ENCODE measurements at regions not wholly inside any gene's neighbourhood (a gene's known extent, or its start where the extent isn't known, plus 50 kb on each side); places are given as distances from the start of the nearest gene placed in this dataset.

DNA sequence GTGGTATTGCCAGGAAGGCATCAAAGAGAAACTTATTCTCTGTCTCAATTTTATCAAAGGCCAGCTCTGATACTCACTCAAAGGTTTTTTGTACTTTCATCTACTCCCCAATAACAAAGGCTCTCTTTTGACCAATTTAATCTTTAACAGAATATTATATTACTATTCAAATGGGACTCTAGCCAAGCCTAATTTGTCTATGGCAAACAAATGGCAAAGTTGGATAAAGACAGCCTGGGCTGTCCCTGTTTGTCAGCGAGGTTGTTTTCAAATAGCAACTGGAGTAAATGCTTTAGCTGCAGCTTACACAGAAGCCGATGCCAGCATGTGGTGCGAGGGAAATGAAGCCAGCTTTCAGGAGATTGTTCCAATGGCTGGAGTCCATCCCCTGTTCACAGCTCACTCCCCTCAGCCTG, 80.1 kb upstream of the CTNNA2 start:
- Histone ChIP-seq H3K9me3 (no peaks in the 10 kb centered on the region), H3K4me3 (ENCODE audit: low read depth, low read length) (no peak overlapping the region), H3K36me3 (no peaks in the 10 kb centered on the region), H3K4me1 (no peaks in the 10 kb centered on the region), H3K27me3 (no peaks in the 10 kb centered on the region)
- no peak for DNase-seq
- no peak for TF ChIP-seq CTCF (IDR thresholded peaks at IDR 0.05; ENCODE audit: low read depth, low read length)

- Histone ChIP-seq H3K4me3 (ENCODE audit: low read depth, low read length) (no peak overlapping the region), H3K4me1 (no peaks in the 10 kb centered on the region), H3K36me3 (no peaks in the 10 kb centered on the region), H3K9me3 (no peaks in the 10 kb centered on the region), H3K27me3 (no peaks in the 10 kb centered on the region)
- TF ChIP-seq CTCF (IDR thresholded peaks at IDR 0.05; ENCODE audit: low read depth, low read length) = no peak
- no peak for DNase-seq
Observed at GRCh38 chr2:79428745-79429144, 84.1 kb upstream of the CTNNA2 start.

- DNase-seq = no peak
- Histone ChIP-seq H3K4me3 (ENCODE audit: low read depth, low read length) (no peak overlapping the region), H3K4me1 (no peaks in the 10 kb centered on the region), H3K9me3 (no peaks in the 10 kb centered on the region), H3K27me3 (no peaks in the 10 kb centered on the region), H3K36me3 (no peaks in the 10 kb centered on the region)
- TF ChIP-seq CTCF (IDR thresholded peaks at IDR 0.05; ENCODE audit: low read depth, low read length) = no peak
Observed at GRCh38 chr2:79414690-79415089, 98.2 kb upstream of the CTNNA2 start.

GRCh38 chr2:79394485-79394859, 118.4 kb upstream of the CTNNA2 start:
- H3K36me3 ChIP-seq = no peaks in the 10 kb centered on the region
- no peaks in the 10 kb centered on the region for H3K9me3 ChIP-seq
- H3K4me1 ChIP-seq = peaks cover 17% of the 10 kb centered on the region
- no peak for DNase-seq
- TF ChIP-seq CTCF (IDR thresholded peaks at IDR 0.05; ENCODE audit: low read depth, low read length) = no peak
- H3K27me3 ChIP-seq = no peaks in the 10 kb centered on the region
- no peak overlapping the region for H3K4me3 ChIP-seq (ENCODE audit: low read depth, low read length)

GRCh38 chr2:79393806-79394484, 118.9 kb upstream of the CTNNA2 start:
- peaks cover 17% of the 10 kb centered on the region for H3K4me1 ChIP-seq
- no peaks in the 10 kb centered on the region for H3K36me3 ChIP-seq
- TF ChIP-seq CTCF (IDR thresholded peaks at IDR 0.05; ENCODE audit: low read depth, low read length) = no peak
- no peaks in the 10 kb centered on the region for H3K9me3 ChIP-seq
- peak overlapping the region; percentile 14; the same call in 1 of the 2 replicates for H3K4me3 ChIP-seq (ENCODE audit: low read depth, low read length)
- peak; percentile 81 for DNase-seq
- no peaks in the 10 kb centered on the region for H3K27me3 ChIP-seq

GRCh38 chr2:79393107-79393685, 119.7 kb upstream of the CTNNA2 start:
- no peak for DNase-seq
- Histone ChIP-seq H3K4me3 (ENCODE audit: low read depth, low read length) (no peak overlapping the region), H3K9me3 (no peaks in the 10 kb centered on the region), H3K36me3 (no peaks in the 10 kb centered on the region), H3K4me1 (peaks cover 17% of the 10 kb centered on the region), H3K27me3 (no peaks in the 10 kb centered on the region)
- TF ChIP-seq CTCF (IDR thresholded peaks at IDR 0.05; ENCODE audit: low read depth, low read length) = no peak
